Activated naive CD8-positive, alpha-beta T cell (primary cell): ENCODE measurements at regions not wholly inside any gene's neighbourhood (a gene's known extent, or its start where the extent isn't known, plus 50 kb on each side); places are given as distances from the start of the nearest gene placed in this dataset.

Experiments used
- H3K27ac Mint-ChIP-seq: one replicate; pipeline ENCODE4 v1.8.0; 2021; ENCODE audit warnings: mixed read lengths
- H3K27me3 Mint-ChIP-seq: one replicate; pipeline ENCODE4 v1.8.0; 2021; ENCODE audit warnings: mixed read lengths
- H3K36me3 Mint-ChIP-seq: one replicate; pipeline ENCODE4 v1.8.0; 2021; ENCODE audit warnings: mixed read lengths
- H3K4me1 Mint-ChIP-seq: one replicate; pipeline ENCODE4 v1.8.0; 2021; ENCODE audit warnings: low read depth, mixed read lengths
- H3K4me3 Mint-ChIP-seq: one replicate; pipeline ENCODE4 v1.8.0; 2021; ENCODE audit warnings: mild to moderate bottlenecking, mixed read lengths
- H3K9me3 Mint-ChIP-seq: one replicate; pipeline ENCODE4 v1.8.0; 2021; ENCODE audit warnings: low read depth, mixed read lengths

DNA sequence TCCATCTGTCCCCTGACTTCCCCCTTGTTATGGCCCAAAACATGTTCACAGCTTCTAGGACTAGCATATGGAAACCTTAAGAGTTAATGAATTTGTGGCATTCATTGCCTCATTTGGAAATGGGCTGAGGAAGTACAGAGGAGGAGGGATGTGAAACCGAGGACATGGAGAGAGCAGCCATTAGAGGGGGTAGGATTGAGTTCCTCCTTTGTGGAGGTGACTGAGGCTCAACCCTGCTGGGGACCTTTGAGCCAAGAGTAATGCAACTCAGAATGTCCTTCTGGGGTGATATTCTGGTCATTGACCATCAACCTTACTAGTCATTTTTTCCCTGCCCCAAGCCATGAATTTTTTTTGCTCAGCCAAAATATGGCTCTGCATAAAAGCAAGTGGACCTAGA is 109.4 kb downstream of the ZNF518B start:
- H3K27ac Mint-ChIP-seq, result no peak overlapping the region
- no peaks in the 10 kb centered on the region for H3K9me3 Mint-ChIP-seq
- no peaks in the 10 kb centered on the region for H3K4me1 Mint-ChIP-seq
- no peaks in the 10 kb centered on the region for H3K36me3 Mint-ChIP-seq
- H3K4me3 Mint-ChIP-seq, result no peak overlapping the region
- peaks cover 2% of the 10 kb centered on the region for H3K27me3 Mint-ChIP-seq

DNA sequence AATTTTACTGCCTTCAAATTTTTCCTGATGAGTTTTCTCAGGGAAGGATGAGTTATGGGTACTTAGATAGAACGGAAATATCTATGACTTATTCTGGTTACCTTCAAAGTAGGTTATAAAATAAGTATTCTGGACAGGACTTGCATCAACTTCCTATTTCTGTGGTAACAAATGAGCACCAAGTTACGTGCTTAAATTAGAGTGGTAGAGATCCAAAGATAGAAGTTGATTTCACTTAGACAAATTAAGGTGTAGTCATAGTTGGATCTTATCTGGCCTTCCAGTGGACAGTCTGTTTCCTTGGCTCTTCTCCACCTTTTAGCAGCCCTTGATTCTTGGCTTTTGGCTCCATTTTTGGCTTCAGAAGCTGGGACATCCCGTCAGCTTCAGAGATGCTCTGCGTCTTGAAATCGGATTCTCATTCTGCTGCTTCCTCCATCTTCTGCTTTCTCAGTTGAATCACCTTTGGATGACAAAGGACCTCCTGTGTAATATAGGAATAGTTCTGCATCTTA is 109.9 kb downstream of the ZNF518B start:
- Mint-ChIP-seq H3K4me3 (no peak overlapping the region), H3K9me3 (no peaks in the 10 kb centered on the region), H3K27me3 (peaks cover 2% of the 10 kb centered on the region), H3K36me3 (no peaks in the 10 kb centered on the region), H3K4me1 (no peaks in the 10 kb centered on the region), H3K27ac (no peak overlapping the region)

DNA sequence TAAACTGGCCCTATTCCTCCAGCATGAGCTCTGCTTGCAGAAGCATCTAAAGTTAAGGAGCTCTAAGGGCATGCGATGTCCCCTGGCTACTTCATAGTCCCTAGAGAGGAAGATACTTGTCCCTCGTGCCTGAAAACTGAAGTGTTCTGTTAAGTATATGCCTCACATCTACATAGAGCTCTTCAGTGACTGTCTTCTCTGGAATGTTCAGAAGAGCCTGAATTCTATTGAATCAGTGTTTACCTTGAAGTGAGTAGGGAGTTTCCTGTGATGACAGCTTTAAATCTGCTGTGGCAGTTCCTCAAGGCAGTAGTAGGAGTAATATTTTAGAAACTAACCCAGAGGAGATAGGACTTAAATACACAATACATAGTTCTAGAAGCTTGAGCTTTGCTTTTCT is 111.2 kb downstream of the ZNF518B start:
- Mint-ChIP-seq H3K4me1 (no peaks in the 10 kb centered on the region), H3K4me3 (no peak overlapping the region)

DNA sequence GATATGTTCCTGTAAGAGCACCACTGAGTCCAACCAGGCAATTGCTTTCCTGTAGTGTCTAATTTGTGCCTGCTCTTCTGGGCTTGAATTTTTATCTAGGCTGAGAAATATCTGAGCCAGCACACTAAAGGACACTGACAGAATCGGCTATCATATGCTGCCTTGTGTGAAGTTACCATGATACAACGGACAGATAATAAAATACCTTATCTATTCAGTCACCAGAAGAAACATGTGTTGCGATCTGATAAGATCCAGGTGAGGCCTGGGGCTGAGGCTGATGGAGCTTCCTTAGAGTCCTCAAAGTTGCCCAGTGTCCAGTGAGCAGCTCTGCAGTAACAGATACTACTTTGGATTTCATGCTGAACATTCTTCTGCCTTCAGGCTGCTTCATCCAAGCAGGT is 111.8 kb downstream of the ZNF518B start:
- H3K4me3 Mint-ChIP-seq, result no peak overlapping the region
- H3K27ac Mint-ChIP-seq, result no peak overlapping the region
- no peaks in the 10 kb centered on the region for H3K9me3 Mint-ChIP-seq
- H3K27me3 Mint-ChIP-seq, result no peaks in the 10 kb centered on the region
- no peaks in the 10 kb centered on the region for H3K4me1 Mint-ChIP-seq
- H3K36me3 Mint-ChIP-seq, result no peaks in the 10 kb centered on the region

More for the DNA sequence above, 111.2 kb downstream of the ZNF518B start:
- Mint-ChIP-seq H3K27ac (no peak overlapping the region), H3K27me3 (no peaks in the 10 kb centered on the region), H3K36me3 (no peaks in the 10 kb centered on the region), H3K9me3 (no peaks in the 10 kb centered on the region)

DNA sequence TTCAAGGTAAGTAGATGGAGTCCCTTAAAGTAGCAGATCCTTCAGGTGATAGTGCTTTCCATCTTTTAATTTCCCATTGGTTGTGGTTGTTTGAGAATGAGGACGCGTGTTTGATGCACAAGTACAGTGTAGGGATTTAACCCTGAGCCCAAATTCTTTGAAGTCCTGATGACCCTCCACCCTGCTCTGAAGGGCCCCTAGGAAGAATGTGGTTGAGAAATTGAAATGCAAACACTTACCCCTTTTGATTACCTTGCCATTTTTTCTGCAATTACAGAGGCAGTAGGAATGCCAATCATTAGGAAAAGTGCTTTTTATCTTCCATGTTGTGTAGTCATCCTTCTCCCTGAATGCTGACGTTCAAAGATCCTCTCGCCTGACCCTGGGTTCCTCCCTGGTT is 112.4 kb downstream of the ZNF518B start:
- no peak overlapping the region for H3K27ac Mint-ChIP-seq
- H3K36me3 Mint-ChIP-seq, result no peaks in the 10 kb centered on the region
- H3K4me1 Mint-ChIP-seq, result no peaks in the 10 kb centered on the region
- peaks cover 2% of the 10 kb centered on the region for H3K27me3 Mint-ChIP-seq
- H3K4me3 Mint-ChIP-seq, result no peak overlapping the region
- no peaks in the 10 kb centered on the region for H3K9me3 Mint-ChIP-seq

DNA sequence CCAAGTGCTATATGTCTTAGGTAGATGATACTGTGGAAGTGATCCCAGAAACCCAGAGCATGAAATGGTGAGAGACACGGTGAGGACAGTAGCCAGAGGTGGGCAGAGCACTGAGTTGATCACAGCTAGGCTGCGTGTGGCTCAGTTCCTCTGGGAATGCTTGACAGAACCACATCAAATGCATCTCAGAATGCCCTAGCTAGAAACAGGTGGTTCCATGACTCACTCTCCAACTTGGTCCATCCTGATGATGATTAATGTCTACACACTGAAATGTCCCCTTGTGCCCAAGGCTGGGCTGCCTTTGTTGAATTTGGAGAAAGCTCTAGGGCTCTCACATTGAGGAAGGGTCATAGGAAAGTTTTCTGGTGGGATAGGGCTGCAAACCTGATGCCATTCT is 113.6 kb downstream of the ZNF518B start:
- H3K4me3 Mint-ChIP-seq, result no peak overlapping the region
- no peaks in the 10 kb centered on the region for H3K9me3 Mint-ChIP-seq
- H3K27me3 Mint-ChIP-seq, result peaks cover 2% of the 10 kb centered on the region
- no peaks in the 10 kb centered on the region for H3K4me1 Mint-ChIP-seq
- H3K36me3 Mint-ChIP-seq, result no peaks in the 10 kb centered on the region
- H3K27ac Mint-ChIP-seq, result no peak overlapping the region

DNA sequence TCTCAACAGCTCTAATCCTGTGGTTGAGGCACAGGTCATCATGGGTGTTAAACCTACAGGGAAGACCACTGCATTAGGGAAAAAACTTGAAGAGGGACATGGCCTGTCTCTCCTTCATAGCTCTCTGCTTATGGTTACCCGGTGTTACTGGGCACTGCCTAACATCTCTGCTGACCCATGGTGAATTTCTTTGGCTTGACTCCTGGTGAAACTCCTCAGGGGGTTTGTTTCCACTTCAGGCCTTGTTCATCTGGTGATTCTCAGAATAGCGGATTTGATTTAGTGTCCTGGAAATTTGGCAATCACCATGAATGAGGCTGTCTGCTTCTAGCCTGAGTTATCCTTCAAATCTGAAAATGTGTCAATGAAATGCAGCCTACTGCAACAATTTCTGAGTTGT is 114.4 kb downstream of the ZNF518B start:
- H3K27ac Mint-ChIP-seq, result no peak overlapping the region
- no peaks in the 10 kb centered on the region for H3K9me3 Mint-ChIP-seq
- H3K27me3 Mint-ChIP-seq, result peaks cover 8% of the 10 kb centered on the region
- H3K36me3 Mint-ChIP-seq, result no peaks in the 10 kb centered on the region
- H3K4me3 Mint-ChIP-seq, result no peak overlapping the region
- no peaks in the 10 kb centered on the region for H3K4me1 Mint-ChIP-seq

DNA sequence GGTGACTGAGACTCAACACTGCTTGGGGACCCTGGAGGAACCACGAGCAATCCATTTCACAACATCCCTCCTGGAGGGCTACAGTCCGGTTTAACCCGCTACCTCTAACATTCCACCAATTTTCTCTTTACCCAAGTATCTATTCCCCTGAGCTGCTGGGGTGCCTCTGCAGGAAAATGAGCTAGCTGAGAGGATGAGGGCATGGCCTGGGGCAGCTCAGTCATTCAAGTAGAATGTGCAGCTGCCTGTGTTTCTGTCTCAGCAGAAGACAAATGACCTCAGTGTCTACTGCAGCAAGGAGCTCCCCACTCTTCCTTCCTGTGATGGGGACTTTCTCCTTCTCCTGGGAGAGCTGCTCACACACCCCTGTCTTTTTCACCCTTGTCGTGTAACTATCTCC is 120.8 kb downstream of the ZNF518B start:
- Mint-ChIP-seq H3K36me3 (no peaks in the 10 kb centered on the region), H3K27me3 (peaks cover 16% of the 10 kb centered on the region), H3K27ac (no peak overlapping the region), H3K4me1 (no peaks in the 10 kb centered on the region), H3K4me3 (no peak overlapping the region), H3K9me3 (no peaks in the 10 kb centered on the region)

DNA sequence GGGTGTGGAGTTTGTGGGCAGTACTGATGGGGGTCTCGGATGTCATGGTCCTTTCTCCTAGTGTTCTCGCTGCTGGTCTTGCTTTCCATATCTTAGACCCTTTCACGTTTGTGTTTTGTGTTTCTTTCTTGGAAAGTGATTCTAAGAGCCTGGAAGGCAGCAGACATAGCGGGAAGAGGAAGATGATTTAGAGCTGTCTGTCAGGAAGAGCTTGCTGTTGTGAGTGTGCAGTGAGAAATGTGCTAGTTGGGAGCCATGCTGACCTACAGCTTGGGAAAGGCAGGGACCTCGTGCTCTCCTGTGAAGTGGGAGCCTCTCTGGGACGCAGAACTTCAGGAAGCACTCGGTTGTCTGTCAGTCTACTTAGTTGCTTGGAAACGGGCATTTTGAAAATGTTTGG is 122.2 kb downstream of the ZNF518B start:
- Mint-ChIP-seq H3K4me1 (no peaks in the 10 kb centered on the region), H3K9me3 (no peaks in the 10 kb centered on the region), H3K27me3 (peaks cover 16% of the 10 kb centered on the region), H3K27ac (no peak overlapping the region), H3K36me3 (no peaks in the 10 kb centered on the region), H3K4me3 (no peak overlapping the region)

DNA sequence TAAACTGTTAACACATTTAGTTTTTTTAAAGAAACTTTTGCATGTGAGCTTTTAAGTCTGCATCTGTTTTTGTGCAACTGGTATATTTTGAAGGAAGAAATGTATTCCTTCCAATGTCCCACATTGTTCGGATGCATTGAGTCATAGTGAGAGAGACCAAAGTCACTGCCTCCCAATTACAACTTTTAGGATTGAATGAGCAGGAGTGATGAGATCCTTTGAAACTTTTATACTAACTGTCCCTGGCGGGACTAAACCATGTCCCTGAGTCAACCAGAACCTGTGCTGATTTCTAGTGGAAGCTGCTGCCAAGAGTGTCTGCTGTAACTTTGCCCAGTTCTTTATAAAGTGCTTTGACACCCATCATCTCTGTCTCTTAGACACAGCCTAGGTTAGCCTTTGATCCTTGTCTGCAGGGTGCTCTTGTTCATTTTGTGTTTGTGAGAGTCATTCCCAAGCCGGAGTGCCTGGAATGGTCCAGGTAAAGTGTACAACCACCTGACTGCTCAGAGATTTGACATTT is 122.7 kb downstream of the ZNF518B start:
- Mint-ChIP-seq H3K27me3 (peaks cover 14% of the 10 kb centered on the region), H3K9me3 (no peaks in the 10 kb centered on the region), H3K27ac (no peak overlapping the region), H3K4me3 (no peak overlapping the region), H3K36me3 (no peaks in the 10 kb centered on the region), H3K4me1 (no peaks in the 10 kb centered on the region)

DNA sequence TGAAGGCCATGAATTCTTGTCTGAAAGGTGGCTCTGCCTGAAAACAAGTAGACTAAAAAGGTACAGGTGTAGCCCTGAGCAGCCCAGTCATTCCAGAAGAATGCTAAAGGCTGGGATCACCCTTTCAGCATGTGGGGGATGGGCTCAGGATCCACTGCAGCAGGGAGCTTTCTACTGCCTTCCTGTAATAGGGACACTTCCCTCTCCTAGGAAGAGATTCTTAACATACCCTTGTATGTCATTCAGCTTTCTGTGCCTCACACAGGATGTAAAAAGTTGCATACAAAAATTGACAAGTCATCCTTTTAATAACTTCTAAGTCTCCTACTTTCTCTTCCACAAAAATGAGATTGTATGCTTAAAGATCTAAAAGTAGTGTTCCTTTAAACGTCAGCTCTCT is 123.3 kb downstream of the ZNF518B start:
- no peaks in the 10 kb centered on the region for H3K36me3 Mint-ChIP-seq
- H3K27ac Mint-ChIP-seq, result no peak overlapping the region
- H3K4me3 Mint-ChIP-seq, result no peak overlapping the region
- peaks cover 14% of the 10 kb centered on the region for H3K27me3 Mint-ChIP-seq
- H3K9me3 Mint-ChIP-seq, result no peaks in the 10 kb centered on the region
- no peaks in the 10 kb centered on the region for H3K4me1 Mint-ChIP-seq

DNA sequence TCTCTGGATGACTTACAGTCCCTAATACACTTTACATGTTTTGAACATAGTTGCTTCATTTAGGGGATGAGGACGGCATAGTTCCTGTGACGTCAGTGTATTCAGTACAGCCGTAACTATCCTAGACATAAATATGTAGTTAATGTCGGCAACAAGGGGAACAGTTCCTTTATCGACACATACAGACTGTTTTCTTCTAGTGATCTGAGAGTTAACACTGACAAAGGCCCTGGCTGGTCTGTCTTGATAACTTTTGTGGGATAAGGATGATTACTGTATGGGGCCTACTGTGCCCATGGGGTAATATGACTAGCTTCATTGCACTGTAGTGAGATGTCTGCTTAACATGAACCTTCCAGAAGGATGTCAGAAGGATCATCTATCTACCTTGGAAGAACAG is 131.2 kb downstream of the ZNF518B start:
- no peaks in the 10 kb centered on the region for H3K4me1 Mint-ChIP-seq
- H3K27me3 Mint-ChIP-seq, result no peaks in the 10 kb centered on the region
- no peaks in the 10 kb centered on the region for H3K9me3 Mint-ChIP-seq
- H3K36me3 Mint-ChIP-seq, result peaks cover 3% of the 10 kb centered on the region
- no peak overlapping the region for H3K27ac Mint-ChIP-seq
- no peak overlapping the region for H3K4me3 Mint-ChIP-seq

DNA sequence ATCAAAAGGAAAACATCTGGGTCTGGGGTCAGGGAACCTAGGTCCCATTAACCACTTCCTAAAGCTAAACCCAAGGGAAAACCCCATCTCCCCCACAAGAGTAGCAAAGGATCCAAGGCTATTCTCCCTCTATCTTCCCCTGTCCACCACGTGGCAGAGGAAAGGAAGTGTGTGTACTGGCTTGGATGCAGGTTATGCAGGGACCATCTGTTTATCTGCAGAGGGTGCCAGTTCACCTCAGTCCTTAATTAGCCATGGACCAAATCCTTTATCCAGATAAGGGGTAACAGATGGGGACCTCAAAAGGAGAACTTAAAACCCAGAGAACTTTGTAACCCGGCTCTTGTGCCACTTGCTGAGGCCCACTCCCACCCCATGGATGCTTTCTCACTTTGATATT is 135.3 kb downstream of the ZNF518B start:
- Mint-ChIP-seq H3K4me3 (no peak overlapping the region), H3K9me3 (no peaks in the 10 kb centered on the region), H3K4me1 (no peaks in the 10 kb centered on the region), H3K36me3 (peaks cover 3% of the 10 kb centered on the region), H3K27ac (no peak overlapping the region), H3K27me3 (no peaks in the 10 kb centered on the region)

DNA sequence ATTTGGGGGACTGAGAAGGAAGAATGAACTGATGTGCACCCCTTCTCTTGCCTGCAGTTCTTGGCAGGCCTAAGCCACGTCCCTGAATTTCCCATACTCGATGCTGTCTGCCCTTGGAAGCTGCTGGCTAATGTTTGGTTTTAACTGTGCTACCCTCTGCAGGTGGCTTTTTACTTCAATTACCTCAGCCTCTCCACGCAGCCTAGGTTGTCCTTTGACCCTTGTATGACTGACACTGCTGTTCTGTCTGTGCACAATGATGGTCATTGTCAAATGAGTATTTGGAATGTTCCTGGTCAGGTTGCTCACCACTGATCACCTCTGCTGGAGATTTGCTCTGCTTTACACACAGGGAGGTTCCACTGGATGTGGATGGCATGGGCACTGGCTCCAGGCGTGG is 137.1 kb downstream of the ZNF518B start:
- H3K27ac Mint-ChIP-seq, result no peak overlapping the region
- no peak overlapping the region for H3K4me3 Mint-ChIP-seq
- peaks cover 3% of the 10 kb centered on the region for H3K36me3 Mint-ChIP-seq
- no peaks in the 10 kb centered on the region for H3K27me3 Mint-ChIP-seq
- H3K9me3 Mint-ChIP-seq, result no peaks in the 10 kb centered on the region
- no peaks in the 10 kb centered on the region for H3K4me1 Mint-ChIP-seq

DNA sequence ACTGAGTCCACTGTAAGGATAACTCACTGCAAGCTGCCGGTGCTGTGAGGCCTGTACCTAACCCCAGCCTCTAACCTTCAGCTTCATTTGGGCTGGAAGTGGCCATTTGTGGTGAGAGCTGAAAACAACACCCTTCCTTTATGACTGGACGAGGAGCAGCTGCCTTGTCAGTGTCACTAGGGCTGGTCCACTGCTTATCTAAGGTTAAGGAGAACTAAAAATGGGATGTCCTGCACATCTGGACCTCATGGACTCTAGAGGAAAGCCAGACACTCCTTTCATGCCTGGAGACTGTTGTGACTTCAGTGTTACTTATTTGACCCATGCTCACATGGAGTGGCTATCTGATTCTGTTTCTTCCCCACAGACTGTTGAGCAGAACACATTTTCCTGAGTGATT is 139.9 kb downstream of the ZNF518B start:
- H3K4me1 Mint-ChIP-seq, result no peaks in the 10 kb centered on the region
- no peak overlapping the region for H3K4me3 Mint-ChIP-seq
- no peaks in the 10 kb centered on the region for H3K9me3 Mint-ChIP-seq
- H3K27me3 Mint-ChIP-seq, result no peaks in the 10 kb centered on the region
- H3K36me3 Mint-ChIP-seq, result no peaks in the 10 kb centered on the region
- no peak overlapping the region for H3K27ac Mint-ChIP-seq

DNA sequence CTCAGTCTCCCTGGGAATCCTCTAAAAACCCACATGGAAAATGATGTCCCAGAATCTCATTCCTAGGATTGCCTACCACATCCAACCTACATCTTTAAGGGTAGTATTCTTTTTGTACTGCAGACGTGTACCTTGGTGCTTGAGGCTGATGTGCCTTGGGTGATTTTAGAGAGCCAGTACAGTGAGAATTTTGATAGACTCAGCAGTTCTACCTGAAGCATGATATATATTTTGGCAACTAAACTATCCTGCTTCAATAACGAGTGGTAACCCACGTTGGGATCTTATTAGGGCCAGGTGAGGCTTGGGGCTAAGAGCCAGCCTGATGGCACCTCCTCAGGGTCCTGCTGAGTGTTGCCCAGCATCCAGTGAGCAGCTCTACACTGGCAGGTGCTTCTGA is 140.4 kb downstream of the ZNF518B start:
- Mint-ChIP-seq H3K27ac (no peak overlapping the region), H3K27me3 (no peaks in the 10 kb centered on the region), H3K9me3 (no peaks in the 10 kb centered on the region), H3K36me3 (no peaks in the 10 kb centered on the region), H3K4me1 (no peaks in the 10 kb centered on the region), H3K4me3 (no peak overlapping the region)
